ENCODE measurements at regions not wholly inside any gene's neighbourhood (a gene's known extent, or its start where the extent isn't known, plus 50 kb on each side); places are given as distances from the start of the nearest gene placed in this dataset.

GRCh38 chr4:4776934-4777333 lies 82.5 kb upstream of the MSX1 start:
- TF ChIP-seq, protein P1, sequence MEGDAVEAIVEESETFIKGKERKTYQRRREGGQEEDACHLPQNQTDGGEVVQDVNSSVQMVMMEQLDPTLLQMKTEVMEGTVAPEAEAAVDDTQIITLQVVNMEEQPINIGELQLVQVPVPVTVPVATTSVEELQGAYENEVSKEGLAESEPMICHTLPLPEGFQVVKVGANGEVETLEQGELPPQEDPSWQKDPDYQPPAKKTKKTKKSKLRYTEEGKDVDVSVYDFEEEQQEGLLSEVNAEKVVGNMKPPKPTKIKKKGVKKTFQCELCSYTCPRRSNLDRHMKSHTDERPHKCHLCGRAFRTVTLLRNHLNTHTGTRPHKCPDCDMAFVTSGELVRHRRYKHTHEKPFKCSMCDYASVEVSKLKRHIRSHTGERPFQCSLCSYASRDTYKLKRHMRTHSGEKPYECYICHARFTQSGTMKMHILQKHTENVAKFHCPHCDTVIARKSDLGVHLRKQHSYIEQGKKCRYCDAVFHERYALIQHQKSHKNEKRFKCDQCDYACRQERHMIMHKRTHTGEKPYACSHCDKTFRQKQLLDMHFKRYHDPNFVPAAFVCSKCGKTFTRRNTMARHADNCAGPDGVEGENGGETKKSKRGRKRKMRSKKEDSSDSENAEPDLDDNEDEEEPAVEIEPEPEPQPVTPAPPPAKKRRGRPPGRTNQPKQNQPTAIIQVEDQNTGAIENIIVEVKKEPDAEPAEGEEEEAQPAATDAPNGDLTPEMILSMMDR (conservative IDR thresholded peaks at IDR 0.05), result no peak
- TF ChIP-seq ZFX (IDR thresholded peaks at IDR 0.05), result no peak
